ENCODE measurements at regions not wholly inside any gene's neighbourhood (a gene's known extent, or its start where the extent isn't known, plus 50 kb on each side); places are given as distances from the start of the nearest gene placed in this dataset.
"Not testable (repeated sequence)": the region's sequence is repeated elsewhere in the genome, so short reads cannot be mapped to it uniquely, and the experiment has no call there.

DNA sequence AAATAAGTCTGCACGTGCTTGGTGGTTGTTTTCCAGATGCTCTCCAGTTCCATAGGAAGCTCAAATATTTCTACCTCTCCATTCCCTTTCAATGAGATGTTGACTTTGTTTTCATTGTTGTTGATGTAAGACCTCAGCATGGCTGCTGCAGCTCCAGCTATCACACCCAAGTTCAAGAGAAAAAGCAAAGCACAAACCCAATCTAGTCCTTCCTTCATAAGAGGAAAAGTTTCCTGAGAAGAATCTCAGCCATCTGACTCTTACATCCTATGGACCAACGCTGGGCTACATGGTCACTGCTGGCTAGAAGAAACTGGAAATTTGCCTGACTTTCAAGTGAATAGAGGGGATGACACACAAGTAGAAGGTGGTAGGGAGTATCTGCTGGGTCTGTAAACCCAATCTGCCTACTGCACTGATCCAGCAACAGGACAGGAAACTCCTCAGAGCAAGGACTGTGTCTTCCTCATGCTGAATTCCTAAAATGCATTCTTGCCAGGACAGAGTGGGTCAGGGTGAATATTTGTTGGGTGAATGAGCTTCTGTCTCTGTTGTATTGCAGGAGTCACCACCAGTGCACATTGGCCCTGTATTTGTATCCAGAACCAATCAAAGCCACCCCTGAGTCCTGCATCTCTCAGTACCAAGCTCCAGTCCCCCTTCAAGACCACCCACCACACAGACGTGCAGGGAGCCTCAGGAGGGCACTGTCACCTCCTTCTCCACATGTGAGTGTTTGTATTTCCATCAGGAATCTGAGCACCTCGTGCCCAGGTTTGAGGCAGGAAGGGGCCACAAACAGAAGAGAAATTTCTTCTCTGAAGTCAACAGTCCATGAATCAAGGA is 118.0 kb upstream of the IGLL5 start:
- ATAC-seq (no peak), DNase-seq (no peak)
- Mint-ChIP-seq H3K4me3 (no peak overlapping the region), H3K4me1 (ENCODE audit: low read depth) (peaks cover 5% of the 10 kb centered on the region), H3K27me3 (ENCODE audit: low read depth) (peaks cover 10% of the 10 kb centered on the region), H3K9me3 (no peaks in the 10 kb centered on the region), H3K36me3 (ENCODE audit: insufficient read depth) (no peaks in the 10 kb centered on the region)

GRCh38 chr22:22770280-22770871 is 117.2 kb upstream of the IGLL5 start:
- H3K4me1 Mint-ChIP-seq (ENCODE audit: low read depth) = peaks cover 8% of the 10 kb centered on the region
- H3K36me3 Mint-ChIP-seq (ENCODE audit: insufficient read depth) = no peaks in the 10 kb centered on the region
- no peak overlapping the region for H3K4me3 Mint-ChIP-seq
- H3K9me3 Mint-ChIP-seq = no peaks in the 10 kb centered on the region
- ATAC-seq (peak; percentile 28 to 63), DNase-seq (peak; percentile 40)
- peaks cover 10% of the 10 kb centered on the region for H3K27me3 Mint-ChIP-seq (ENCODE audit: low read depth)

DNA sequence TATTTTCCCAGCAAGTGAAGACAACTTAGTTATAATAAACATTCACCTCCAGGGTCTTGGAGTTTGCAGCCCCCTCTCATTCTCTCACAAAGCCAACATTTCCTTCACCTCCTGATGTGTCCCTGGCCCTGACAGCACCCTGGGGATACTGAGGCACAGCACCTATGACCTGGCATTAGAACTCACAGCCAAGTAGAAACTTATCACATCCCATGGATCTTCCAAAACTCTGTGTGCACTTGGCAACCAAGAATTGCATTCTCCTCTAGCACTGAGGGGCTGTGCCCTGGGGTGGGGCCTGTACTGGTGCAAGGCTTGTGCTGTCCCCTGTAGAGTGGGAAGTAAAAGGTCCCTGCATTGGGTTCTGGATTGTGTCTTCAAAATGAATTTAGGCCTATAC is 116.7 kb upstream of the IGLL5 start:
- Mint-ChIP-seq H3K36me3 (ENCODE audit: insufficient read depth) (no peaks in the 10 kb centered on the region), H3K4me3 (no peak overlapping the region), H3K27me3 (ENCODE audit: low read depth) (peaks cover 10% of the 10 kb centered on the region), H3K4me1 (ENCODE audit: low read depth) (peaks cover 8% of the 10 kb centered on the region), H3K9me3 (no peaks in the 10 kb centered on the region)
- ATAC-seq (no peak), DNase-seq (no peak)

- Mint-ChIP-seq H3K27me3 (ENCODE audit: low read depth) (peaks cover 8% of the 10 kb centered on the region), H3K4me1 (ENCODE audit: low read depth) (peaks cover 8% of the 10 kb centered on the region), H3K36me3 (ENCODE audit: insufficient read depth) (no peaks in the 10 kb centered on the region), H3K9me3 (no peaks in the 10 kb centered on the region), H3K4me3 (no peak overlapping the region)
- ATAC-seq (no peak), DNase-seq (no peak)
Observed at GRCh38 chr22:22771696-22772377, 115.8 kb upstream of the IGLL5 start.

DNA sequence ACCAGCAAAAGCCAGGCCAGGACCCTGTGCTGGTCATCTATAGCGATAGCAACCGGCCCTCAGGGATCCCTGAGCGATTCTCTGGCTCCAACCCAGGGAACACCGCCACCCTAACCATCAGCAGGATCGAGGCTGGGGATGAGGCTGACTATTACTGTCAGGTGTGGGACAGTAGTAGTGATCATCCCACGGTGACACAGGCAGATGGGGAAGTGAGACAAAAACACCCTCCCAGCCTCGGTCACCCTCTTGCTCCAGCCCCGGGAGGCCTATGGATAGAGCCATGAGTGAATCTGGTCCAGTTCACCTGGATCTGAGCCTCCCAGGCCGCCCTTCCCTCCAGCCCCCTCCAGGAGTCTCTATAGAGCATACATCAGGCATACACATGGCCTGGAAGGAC is 115.2 kb upstream of the IGLL5 start:
- peaks cover 8% of the 10 kb centered on the region for H3K27me3 Mint-ChIP-seq (ENCODE audit: low read depth)
- peaks cover 8% of the 10 kb centered on the region for H3K4me1 Mint-ChIP-seq (ENCODE audit: low read depth)
- H3K36me3 Mint-ChIP-seq (ENCODE audit: insufficient read depth) = no peaks in the 10 kb centered on the region

GRCh38 chr22:22772883-22773282 is 114.7 kb upstream of the IGLL5 start:
- Mint-ChIP-seq H3K27me3 (ENCODE audit: low read depth) (peaks cover 8% of the 10 kb centered on the region), H3K4me3 (no peak overlapping the region), H3K4me1 (ENCODE audit: low read depth) (peaks cover 8% of the 10 kb centered on the region), H3K36me3 (ENCODE audit: insufficient read depth) (no peaks in the 10 kb centered on the region), H3K9me3 (no peaks in the 10 kb centered on the region)
- ATAC-seq (no peak), DNase-seq (no peak)

More for the DNA sequence above, 115.2 kb upstream of the IGLL5 start:
- no peaks in the 10 kb centered on the region for H3K9me3 Mint-ChIP-seq
- ATAC-seq (no peak), DNase-seq (no peak)
- no peak overlapping the region for H3K4me3 Mint-ChIP-seq

GRCh38 chr22:22773427-22773826 is 114.2 kb upstream of the IGLL5 start:
- Mint-ChIP-seq H3K9me3 (no peaks in the 10 kb centered on the region), H3K27me3 (ENCODE audit: low read depth) (peaks cover 3% of the 10 kb centered on the region), H3K36me3 (ENCODE audit: insufficient read depth) (no peaks in the 10 kb centered on the region), H3K4me1 (ENCODE audit: low read depth) (peaks cover 8% of the 10 kb centered on the region), H3K4me3 (no peak overlapping the region)
- ATAC-seq (no peak), DNase-seq (no peak)

DNA sequence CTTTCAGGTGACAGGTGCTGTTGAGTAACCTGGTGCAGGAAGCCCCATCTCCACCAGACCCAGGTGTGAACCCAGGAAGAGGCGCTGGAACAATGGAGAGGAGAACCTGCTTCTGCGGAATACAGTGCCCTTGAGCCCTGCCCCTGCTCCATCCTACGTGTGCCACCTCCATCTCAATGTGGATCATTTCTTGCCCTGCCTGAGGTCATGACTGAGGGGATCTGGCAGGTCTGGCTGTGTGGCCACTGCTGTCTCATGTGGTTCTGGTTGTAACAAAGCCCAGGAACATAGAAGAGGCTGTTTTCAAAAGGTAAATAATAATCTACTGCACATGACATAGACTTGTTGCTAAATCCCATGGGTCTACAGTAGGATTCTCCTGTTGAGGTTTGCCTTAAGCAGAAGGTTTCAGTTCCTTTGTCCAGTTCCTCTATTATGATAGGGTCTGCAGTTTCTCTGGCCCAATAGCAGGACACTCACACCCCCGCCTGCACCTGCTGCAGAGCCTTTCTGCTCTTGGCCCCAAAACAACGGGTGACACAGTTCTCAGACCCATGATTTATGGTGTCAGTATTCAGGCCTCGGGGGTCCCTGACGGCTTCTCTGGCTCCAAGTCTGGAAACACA is 113.5 kb upstream of the IGLL5 start:
- Mint-ChIP-seq H3K36me3 (ENCODE audit: insufficient read depth) (no peaks in the 10 kb centered on the region), H3K27me3 (ENCODE audit: low read depth) (no peaks in the 10 kb centered on the region), H3K9me3 (no peaks in the 10 kb centered on the region), H3K4me3 (no peak overlapping the region), H3K4me1 (ENCODE audit: low read depth) (peaks cover 8% of the 10 kb centered on the region)
- ATAC-seq = no peak
- no peak for DNase-seq

- not testable (repeated sequence) for H3K36me3 Mint-ChIP-seq (ENCODE audit: insufficient read depth); H3K9me3 Mint-ChIP-seq; H3K4me1 Mint-ChIP-seq (ENCODE audit: low read depth); DNase-seq; H3K27me3 Mint-ChIP-seq (ENCODE audit: low read depth); H3K4me3 Mint-ChIP-seq; ATAC-seq
Observed at GRCh38 chr22:22774762-22775161, 112.9 kb upstream of the IGLL5 start.

DNA sequence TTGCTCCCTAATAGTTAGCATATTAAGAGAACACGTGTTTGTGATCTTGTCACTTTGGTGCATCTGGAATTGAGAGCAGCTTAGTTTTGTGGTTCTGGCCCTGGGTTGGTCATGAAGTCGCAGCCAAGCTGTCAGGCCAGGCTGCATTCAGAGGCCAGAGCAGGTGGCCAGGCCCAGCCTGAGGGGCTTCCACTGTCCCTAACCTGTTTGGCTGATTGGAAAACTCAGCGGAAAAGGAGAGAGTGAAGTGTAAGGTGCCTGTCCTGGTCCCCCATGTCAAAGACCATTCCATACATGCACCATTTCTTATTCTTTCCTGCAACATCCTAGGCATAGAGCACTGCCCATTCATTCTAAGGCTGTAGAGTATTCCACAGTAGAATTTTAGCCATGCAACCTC is 111.5 kb upstream of the IGLL5 start:
- no peaks in the 10 kb centered on the region for H3K9me3 Mint-ChIP-seq
- H3K36me3 Mint-ChIP-seq (ENCODE audit: insufficient read depth) = no peaks in the 10 kb centered on the region
- H3K4me1 Mint-ChIP-seq (ENCODE audit: low read depth) = peaks cover 8% of the 10 kb centered on the region
- ATAC-seq (no peak), DNase-seq (no peak)
- no peak overlapping the region for H3K4me3 Mint-ChIP-seq
- no peaks in the 10 kb centered on the region for H3K27me3 Mint-ChIP-seq (ENCODE audit: low read depth)

- Mint-ChIP-seq H3K27me3 (ENCODE audit: low read depth) (no peaks in the 10 kb centered on the region), H3K9me3 (no peaks in the 10 kb centered on the region), H3K4me1 (ENCODE audit: low read depth) (peaks cover 5% of the 10 kb centered on the region), H3K4me3 (no peak overlapping the region), H3K36me3 (ENCODE audit: insufficient read depth) (no peaks in the 10 kb centered on the region)
- no peak for ATAC-seq
- no peak for DNase-seq
Observed at GRCh38 chr22:22779213-22779612, 108.4 kb upstream of the IGLL5 start.

- no peaks in the 10 kb centered on the region for H3K36me3 Mint-ChIP-seq (ENCODE audit: insufficient read depth)
- no peaks in the 10 kb centered on the region for H3K9me3 Mint-ChIP-seq
Observed at GRCh38 chr22:22783575-22783974, 104.0 kb upstream of the IGLL5 start.

GRCh38 chr22:22784249-22785039 is 103.2 kb upstream of the IGLL5 start:
- peaks cover 16% of the 10 kb centered on the region for H3K4me1 Mint-ChIP-seq (ENCODE audit: low read depth)

More at GRCh38 chr22:22783575-22783974, 104.0 kb upstream of the IGLL5 start:
- Mint-ChIP-seq H3K4me3 (no peak overlapping the region), H3K4me1 (ENCODE audit: low read depth) (peaks cover 9% of the 10 kb centered on the region), H3K27me3 (ENCODE audit: low read depth) (no peaks in the 10 kb centered on the region)
- ATAC-seq (no peak), DNase-seq (no peak)

More at GRCh38 chr22:22784249-22785039, 103.2 kb upstream of the IGLL5 start:
- Mint-ChIP-seq H3K36me3 (ENCODE audit: insufficient read depth) (no peaks in the 10 kb centered on the region), H3K4me3 (no peak overlapping the region), H3K27me3 (ENCODE audit: low read depth) (no peaks in the 10 kb centered on the region), H3K9me3 (no peaks in the 10 kb centered on the region)
- no peak for DNase-seq
- ATAC-seq = no peak

Measured in activated T-cell treated with anti-CD3 and anti-CD28 coated beads, Interleukin-2, amount 50 U/mL, for 4 hours (primary cell).